Neural crest cell (in vitro differentiated cells): ENCODE measurements at regions not wholly inside any gene's neighbourhood (a gene's known extent, or its start where the extent isn't known, plus 50 kb on each side); places are given as distances from the start of the nearest gene placed in this dataset.

Experiments
- DNase-seq: peaks from one replicate; pipeline ENCODE4 v3.0.0; 2021; ENCODE audit warnings: low read depth, mixed read lengths, low spot score
- H3K27ac Mint-ChIP-seq: one replicate; pipeline ENCODE4 v1.8.0; 2021; ENCODE audit warnings: mild to moderate bottlenecking, mixed read lengths; ENCODE audit not compliant: unreplicated experiment
- H3K27me3 Mint-ChIP-seq: 2 replicates; pipeline ENCODE4 v1.8.0; 2021; ENCODE audit warnings: low read depth, mild to moderate bottlenecking, mixed read lengths
- H3K36me3 Mint-ChIP-seq: 2 replicates; pipeline ENCODE4 v1.8.0; 2021; ENCODE audit warnings: low read depth, mild to moderate bottlenecking, mixed read lengths
- H3K4me1 Mint-ChIP-seq: 2 replicates; pipeline ENCODE4 v1.8.0; 2021; ENCODE audit warnings: mixed read lengths
- H3K4me3 Mint-ChIP-seq: one replicate; pipeline ENCODE4 v1.8.0; 2021; ENCODE audit warnings: mild to moderate bottlenecking, mixed read lengths
- H3K9me3 Mint-ChIP-seq: 2 replicates; pipeline ENCODE4 v1.8.0; 2021; ENCODE audit warnings: mixed read lengths
- CTCF ChIP-seq: fragments of 200-600 bp; sonication (generic); conservative IDR thresholded peaks from 2 replicates; pipeline ENCODE4 v1.5.0; 2021; ENCODE audit warnings: antibody characterized with exemption, mild to moderate bottlenecking

- Mint-ChIP-seq H3K36me3 (no peaks in the 10 kb centered on the region), H3K27ac (no peak overlapping the region), H3K9me3 (no peaks in the 10 kb centered on the region), H3K4me3 (no peak overlapping the region), H3K4me1 (peaks cover 6% of the 10 kb centered on the region), H3K27me3 (no peaks in the 10 kb centered on the region)
- no peak for DNase-seq
- no peak for TF ChIP-seq CTCF
Measured at GRCh38 chr3:152728231-152728980, 106.5 kb upstream of the P2RY1 start.

GRCh38 chr3:152729906-152730305 lies 105.0 kb upstream of the P2RY1 start:
- no peaks in the 10 kb centered on the region for H3K36me3 Mint-ChIP-seq
- no peaks in the 10 kb centered on the region for H3K9me3 Mint-ChIP-seq
- peaks cover 6% of the 10 kb centered on the region for H3K4me1 Mint-ChIP-seq
- no peak for DNase-seq
- H3K27ac Mint-ChIP-seq = no peak overlapping the region
- H3K27me3 Mint-ChIP-seq = no peaks in the 10 kb centered on the region
- TF ChIP-seq CTCF = no peak
- H3K4me3 Mint-ChIP-seq = no peak overlapping the region

GRCh38 chr3:152731511-152731910 lies 103.4 kb upstream of the P2RY1 start:
- Mint-ChIP-seq H3K27ac (no peak overlapping the region), H3K4me1 (peaks cover 6% of the 10 kb centered on the region), H3K4me3 (no peak overlapping the region), H3K27me3 (no peaks in the 10 kb centered on the region), H3K9me3 (no peaks in the 10 kb centered on the region), H3K36me3 (no peaks in the 10 kb centered on the region)
- TF ChIP-seq CTCF = no peak
- DNase-seq = no peak

GRCh38 chr3:152733584-152734119 lies 101.3 kb upstream of the P2RY1 start:
- H3K27ac Mint-ChIP-seq = no peak overlapping the region
- peaks cover 10% of the 10 kb centered on the region for H3K4me1 Mint-ChIP-seq
- TF ChIP-seq CTCF = no peak
- no peaks in the 10 kb centered on the region for H3K9me3 Mint-ChIP-seq
- no peaks in the 10 kb centered on the region for H3K27me3 Mint-ChIP-seq
- no peak overlapping the region for H3K4me3 Mint-ChIP-seq
- H3K36me3 Mint-ChIP-seq = no peaks in the 10 kb centered on the region
- DNase-seq = no peak

- H3K4me1 Mint-ChIP-seq = peaks cover 3% of the 10 kb centered on the region
- H3K9me3 Mint-ChIP-seq = no peaks in the 10 kb centered on the region
- H3K27me3 Mint-ChIP-seq = no peaks in the 10 kb centered on the region
- no peak for TF ChIP-seq CTCF
- H3K36me3 Mint-ChIP-seq = no peaks in the 10 kb centered on the region
- no peak for DNase-seq
- H3K27ac Mint-ChIP-seq = no peak overlapping the region
- H3K4me3 Mint-ChIP-seq = no peak overlapping the region
Measured at GRCh38 chr3:152737021-152737908, 97.7 kb upstream of the P2RY1 start.
